GM12878 (cell line): ENCODE measurements at regions not wholly inside any gene's neighbourhood (a gene's known extent, or its start where the extent isn't known, plus 50 kb on each side); places are given as distances from the start of the nearest gene placed in this dataset.

Source experiments
- ATAC-seq: fragments of 200-7000 bp; cut with Tn5 transposase; 3 replicates; pipeline ENCODE4 v1.9.1; 2020; ENCODE audit warnings: mild to moderate bottlenecking, moderate library complexity
- BruUV-seq: library from RNA; stranded (reverse); fragments of 400-500 nt; replicated peaks from 2 replicates; lab custom pipeline; 2021; lab: Mats Ljungman, UMichigan
- CTCF ChIA-PET: fragments of 300-600 bp; sonication (Branson Sonifier 250); formaldehyde crosslinking; extraction: SDS; loops from one replicate; lab custom pipeline; 2021; ENCODE audit warnings: inconsistent platforms; lab: Yijun Ruan, JAX
- POLR2A ChIA-PET: fragments of 350-600 bp; formaldehyde crosslinking; extraction: SDS; loops from one replicate; lab custom pipeline; 2021; ENCODE audit warnings: inconsistent platforms; lab: Charles Lee
- RAD21 ChIA-PET: fragments of 300-600 bp; sonication (Branson Sonifier 250); formaldehyde crosslinking; loops from one replicate; lab custom pipeline; 2023; ENCODE audit warnings: antibody characterized with exemption; ENCODE audit not compliant: unreplicated experiment; lab: Charles Lee
- SMC1A ChIA-PET: fragments of 300-600 bp; sonication (Branson Sonifier 250); formaldehyde crosslinking; loops from one replicate; lab custom pipeline; 2023; ENCODE audit not compliant: unreplicated experiment, uncharacterized antibody; lab: Charles Lee
- DNase-seq: peaks from one replicate; pipeline ENCODE4 v3.0.0-alpha.2; 2011; ENCODE audit warnings: low read depth, low spot score
- FAIRE-seq: peaks from 3 replicates; lab custom pipeline; 2011; peaks lifted over from hg19 to GRCh38; lab: Jason Lieb, UNC
- H2AFZ ChIP-seq: 2 replicates; pipeline ENCODE4 v1.6.0; 2011; ENCODE audit warnings: low read depth, low read length, control low read depth; ENCODE audit not compliant: control insufficient read depth
- H3K27ac ChIP-seq: 2 replicates; pipeline ENCODE4 v1.5.1; 2011; ENCODE audit warnings: control low read depth; ENCODE audit not compliant: control insufficient read depth, insufficient read depth
- H3K27me3 ChIP-seq, 2 experiments: replicated peaks in 1 of 2; 2 replicates each; pipeline versions ENCODE4 v1.6.0 to v1.6.1; 2011; ENCODE audit warnings: low read length in 1 of 2; ENCODE audit not compliant: control insufficient read depth in 2 of 2, insufficient read depth in 2 of 2
- H3K36me3 ChIP-seq, 2 experiments: 2 replicates each; pipeline ENCODE4 v1.5.1; 2011; ENCODE audit warnings: low read length in 1 of 2; ENCODE audit not compliant: control insufficient read depth in 2 of 2, insufficient read depth in 2 of 2
- H3K4me1 ChIP-seq: 2 replicates; pipeline ENCODE4 v1.6.1; 2011; ENCODE audit warnings: mild to moderate bottlenecking, low read length, moderate library complexity, mixed read lengths; ENCODE audit not compliant: control insufficient read depth, insufficient read depth
- H3K4me2 ChIP-seq: 2 replicates; pipeline ENCODE4 v1.6.0; 2011; ENCODE audit warnings: control low read depth; ENCODE audit not compliant: control insufficient read depth, insufficient read depth
- H3K4me3 ChIP-seq: fragments of 200-600 bp; sonication (generic); 2 replicates; pipeline ENCODE4 v1.5.1; 2016
- H3K79me2 ChIP-seq: 2 replicates; pipeline ENCODE4 v1.6.0; 2011; ENCODE audit warnings: low read length; ENCODE audit not compliant: control insufficient read depth, insufficient read depth
- H3K9ac ChIP-seq: 2 replicates; pipeline ENCODE4 v1.8.0; 2011; ENCODE audit warnings: low read length, control low read depth, mixed read lengths; ENCODE audit not compliant: control insufficient read depth, insufficient read depth
- H3K9me3 ChIP-seq: replicated peaks from 3 replicates; pipeline ENCODE4 v1.5.1; 2011; ENCODE audit warnings: mild to moderate bottlenecking, low read length; ENCODE audit not compliant: control insufficient read depth, insufficient read depth
- H4K20me1 ChIP-seq: 2 replicates; pipeline ENCODE4 v1.6.0; 2011; ENCODE audit not compliant: control insufficient read depth, insufficient read depth
- BHLHE40 ChIP-seq, 2 experiments: fragments of 450-650 bp in 1 of 2; IDR thresholded peaks; 2 replicates each; pipeline ENCODE4 v1.6.1; 2011 to 2017; ENCODE audit warnings: low read depth in 2 of 2, borderline replicate concordance in 1 of 2, improper control_type of control experiment in 1 of 2, low read length in 1 of 2, mild to moderate bottlenecking in 1 of 2
- CREB1 ChIP-seq: IDR thresholded peaks from 2 replicates; pipeline ENCODE4 v1.6.1; 2012; ENCODE audit warnings: low read depth, mild to moderate bottlenecking, inconsistent platforms
- CREM ChIP-seq: IDR thresholded peaks from 2 replicates; pipeline ENCODE4 v1.6.1; 2014; ENCODE audit warnings: antibody characterized with exemption, low read depth
- FOXK2 ChIP-seq: fragments of 450-650 bp; IDR thresholded peaks from 2 replicates; pipeline ENCODE4 v1.6.1; 2017; ENCODE audit warnings: mild to moderate bottlenecking, moderate library complexity
- HSF1 ChIP-seq: fragments of 150-350 bp; IDR thresholded peaks from 2 replicates; pipeline ENCODE4 v1.6.1; 2014; ENCODE audit warnings: mild to moderate bottlenecking, low read depth, low read length
- IKZF1 ChIP-seq: fragments of 450-650 bp; conservative IDR thresholded peaks from 2 replicates; pipeline ENCODE4 v1.6.1; 2017; ENCODE audit warnings: antibody characterized with exemption, mild to moderate bottlenecking
- KDM1A ChIP-seq: fragments of 200-600 bp; sonication (generic); IDR thresholded peaks from 2 replicates; pipeline ENCODE4 v1.6.1; 2016; ENCODE audit warnings: borderline replicate concordance
- MTA2 ChIP-seq: fragments of 450-650 bp; IDR thresholded peaks from 2 replicates; pipeline ENCODE4 v1.6.1; 2016; ENCODE audit warnings: low read depth, mild to moderate bottlenecking, moderate library complexity
- NFXL1 ChIP-seq: fragments of 450-650 bp; IDR thresholded peaks from 2 replicates; pipeline ENCODE4 v1.6.1; 2017; ENCODE audit warnings: antibody characterized with exemption, mild to moderate bottlenecking, borderline replicate concordance
- RB1 ChIP-seq: fragments of 450-650 bp; formaldehyde crosslinking; IDR thresholded peaks from 2 replicates; pipeline ENCODE4 v1.6.1; 2017; ENCODE audit warnings: mild to moderate bottlenecking, borderline replicate concordance
- RUNX3 ChIP-seq: IDR thresholded peaks from 2 replicates; pipeline ENCODE4 v1.6.1; 2012; ENCODE audit warnings: low read length, inconsistent platforms
- SMARCA5 ChIP-seq: fragments of 450-650 bp; IDR thresholded peaks from 2 replicates; pipeline ENCODE4 v1.6.1; 2017; ENCODE audit warnings: mild to moderate bottlenecking
- SRF ChIP-seq, 2 experiments: IDR thresholded peaks; 2 replicates each; pipeline ENCODE4 v1.6.1; 2011; ENCODE audit warnings: low read depth in 2 of 2, low read length in 2 of 2, mild to moderate bottlenecking in 1 of 2, moderate library complexity in 1 of 2
- STAT3 ChIP-seq: IDR thresholded peaks from 2 replicates; pipeline ENCODE4 v1.6.1; 2011; ENCODE audit warnings: low read depth, low read length, improper control_type of control experiment
- SUZ12 ChIP-seq: fragments of 200-600 bp; sonication (generic); IDR thresholded peaks from one replicate; pipeline ENCODE4 v1.6.1; 2018; ENCODE audit warnings: antibody characterized with exemption, mild to moderate bottlenecking; ENCODE audit not compliant: unreplicated experiment
- ZNF207 ChIP-seq: fragments of 450-650 bp; IDR thresholded peaks from 2 replicates; pipeline ENCODE4 v1.6.1; 2014; ENCODE audit warnings: antibody characterized with exemption, mild to moderate bottlenecking, borderline replicate concordance
- WGBS: methylation state at CpG from one replicate; pipeline ENCODE4 v1.1.6; 2016; ENCODE audit warnings: low lambda C conversion rate; ENCODE audit not compliant: insufficient replicate concordance, insufficient coverage; ENCODE audit errors: missing lambda C conversion rate; 5-methylcytosine and 5-hydroxymethylcytosine counted together
- in situ Hi-C: fragments of 300-500 bp; cut with MboI; formaldehyde crosslinking; loops from 9 replicates; pipeline ENCODE4 v1.14.3; 2018; ENCODE audit warnings: mixed read lengths
- intact Hi-C: fragments of 100-400 bp; cut with micrococcal nuclease; formaldehyde crosslinking; loops from one replicate; pipeline ENCODE4 v1.14.2; 2022; ENCODE audit not compliant: unreplicated experiment
- TF ChIP-seq, protein P1 (sequence below): fragments of 450-650 bp; IDR thresholded peaks from 2 replicates; pipeline ENCODE4 v1.6.1; 2017; ENCODE audit warnings: mild to moderate bottlenecking, low read depth, inconsistent platforms; ENCODE audit not compliant: poor library complexity, severe bottlenecking
- TF ChIP-seq, protein P2 (sequence below): IDR thresholded peaks from 2 replicates; pipeline ENCODE4 v1.6.1; 2012; ENCODE audit warnings: low read depth, low read length, improper control_type of control experiment
- TF ChIP-seq, protein P3 (sequence below): IDR thresholded peaks from 2 replicates; pipeline ENCODE4 v1.6.1; 2011; ENCODE audit warnings: low read depth, low read length, improper control_type of control experiment, borderline replicate concordance

DNA sequence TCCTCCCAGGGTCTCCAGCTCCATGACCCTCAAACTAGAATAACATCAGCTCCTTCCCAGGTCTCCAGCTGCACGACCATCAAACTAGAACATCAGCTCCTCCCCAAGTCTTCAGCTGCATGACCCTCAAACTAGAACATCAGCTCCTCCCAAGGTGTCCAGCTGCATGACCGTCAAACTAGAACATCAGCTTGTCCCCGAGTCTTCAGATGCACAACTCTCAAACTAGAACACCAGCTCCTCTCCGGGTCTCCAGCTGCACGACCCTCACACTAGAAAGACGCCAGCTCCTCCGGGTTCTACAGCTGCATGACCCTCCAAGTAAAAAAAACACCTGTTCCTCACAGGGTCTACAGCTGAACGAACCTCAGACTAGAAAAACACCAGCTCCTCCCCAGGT lies 312.9 kb upstream of the TFPI start:
- ChIA-PET CTCF (interaction anchor here (0.6 to 2.1 kb wide), 4 partner anchors 10 to 368 kb away, joined by 3 to 8 read pairs (median 4); no protein-coding TSS in a partner anchor), SMC1A (interaction anchor here (1.0 to 2.3 kb wide), 4 partner anchors 10 to 286 kb away, joined by 3 to 9 read pairs (median 4); no protein-coding TSS in a partner anchor), RAD21 (no interaction called here), POLR2A (no interaction called here)
- Histone ChIP-seq H3K27me3 (no peaks in the 10 kb centered on the region; a peak in 1 of 4 replicates), H3K9ac (no peak overlapping the region), H3K36me3 (no peaks in the 10 kb centered on the region), H3K4me1 (no peaks in the 10 kb centered on the region), H3K79me2 (no peaks in the 10 kb centered on the region), H3K4me2 (no peak overlapping the region), H3K9me3 (no peaks in the 10 kb centered on the region), H3K4me3 (no peak overlapping the region), H2AFZ (no peak overlapping the region), H3K27ac (no peak overlapping the region), H4K20me1 (no peaks in the 10 kb centered on the region)
- ATAC-seq (no peak), DNase-seq (no peak), FAIRE-seq (no peak)
- in situ Hi-C loops (no loop called here), intact Hi-C loops (no loop called here)
- 9% methylated on average over 8 of the region's 8 CpGs for WGBS
- no peak for TF ChIP-seq CREB1
- TF ChIP-seq SUZ12 = no peak
- TF ChIP-seq HSF1 = no peak
- TF ChIP-seq IKZF1 = no peak
- TF ChIP-seq, protein P1, sequence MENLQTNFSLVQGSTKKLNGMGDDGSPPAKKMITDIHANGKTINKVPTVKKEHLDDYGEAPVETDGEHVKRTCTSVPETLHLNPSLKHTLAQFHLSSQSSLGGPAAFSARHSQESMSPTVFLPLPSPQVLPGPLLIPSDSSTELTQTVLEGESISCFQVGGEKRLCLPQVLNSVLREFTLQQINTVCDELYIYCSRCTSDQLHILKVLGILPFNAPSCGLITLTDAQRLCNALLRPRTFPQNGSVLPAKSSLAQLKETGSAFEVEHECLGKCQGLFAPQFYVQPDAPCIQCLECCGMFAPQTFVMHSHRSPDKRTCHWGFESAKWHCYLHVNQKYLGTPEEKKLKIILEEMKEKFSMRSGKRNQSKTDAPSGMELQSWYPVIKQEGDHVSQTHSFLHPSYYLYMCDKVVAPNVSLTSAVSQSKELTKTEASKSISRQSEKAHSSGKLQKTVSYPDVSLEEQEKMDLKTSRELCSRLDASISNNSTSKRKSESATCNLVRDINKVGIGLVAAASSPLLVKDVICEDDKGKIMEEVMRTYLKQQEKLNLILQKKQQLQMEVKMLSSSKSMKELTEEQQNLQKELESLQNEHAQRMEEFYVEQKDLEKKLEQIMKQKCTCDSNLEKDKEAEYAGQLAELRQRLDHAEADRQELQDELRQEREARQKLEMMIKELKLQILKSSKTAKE = no peak
- TF ChIP-seq MTA2 = no peak
- TF ChIP-seq CREM = no peak
- no peak for TF ChIP-seq NFXL1
- no peak for TF ChIP-seq RB1
- TF ChIP-seq, protein P2, sequence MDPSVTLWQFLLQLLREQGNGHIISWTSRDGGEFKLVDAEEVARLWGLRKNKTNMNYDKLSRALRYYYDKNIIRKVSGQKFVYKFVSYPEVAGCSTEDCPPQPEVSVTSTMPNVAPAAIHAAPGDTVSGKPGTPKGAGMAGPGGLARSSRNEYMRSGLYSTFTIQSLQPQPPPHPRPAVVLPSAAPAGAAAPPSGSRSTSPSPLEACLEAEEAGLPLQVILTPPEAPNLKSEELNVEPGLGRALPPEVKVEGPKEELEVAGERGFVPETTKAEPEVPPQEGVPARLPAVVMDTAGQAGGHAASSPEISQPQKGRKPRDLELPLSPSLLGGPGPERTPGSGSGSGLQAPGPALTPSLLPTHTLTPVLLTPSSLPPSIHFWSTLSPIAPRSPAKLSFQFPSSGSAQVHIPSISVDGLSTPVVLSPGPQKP = no peak
- no peak for TF ChIP-seq RUNX3
- TF ChIP-seq, protein P3, sequence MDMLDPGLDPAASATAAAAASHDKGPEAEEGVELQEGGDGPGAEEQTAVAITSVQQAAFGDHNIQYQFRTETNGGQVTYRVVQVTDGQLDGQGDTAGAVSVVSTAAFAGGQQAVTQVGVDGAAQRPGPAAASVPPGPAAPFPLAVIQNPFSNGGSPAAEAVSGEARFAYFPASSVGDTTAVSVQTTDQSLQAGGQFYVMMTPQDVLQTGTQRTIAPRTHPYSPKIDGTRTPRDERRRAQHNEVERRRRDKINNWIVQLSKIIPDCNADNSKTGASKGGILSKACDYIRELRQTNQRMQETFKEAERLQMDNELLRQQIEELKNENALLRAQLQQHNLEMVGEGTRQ = no peak
- no peak for TF ChIP-seq SRF (IDR thresholded peaks at IDR 0.05; ENCODE audit: low read depth in 2 of 2, low read length in 2 of 2)
- no peak for TF ChIP-seq STAT3
- no peak for TF ChIP-seq ZNF207
- no peak for TF ChIP-seq FOXK2
- TF ChIP-seq KDM1A = no peak
- no peak for TF ChIP-seq SMARCA5
- no peak for TF ChIP-seq BHLHE40 (IDR thresholded peaks at IDR 0.05; ENCODE audit: borderline replicate concordance in 1 of 2, low read depth in 2 of 2, low read length in 1 of 2)
- no TSS peak for BruUV-seq
